Ishikawa (cell line): ENCODE measurements at regions not wholly inside any gene's neighbourhood (a gene's known extent, or its start where the extent isn't known, plus 50 kb on each side); places are given as distances from the start of the nearest gene placed in this dataset.

ENCODE experiments used
- CEBPB ChIP-seq: IDR thresholded peaks from 2 replicates; pipeline ENCODE4 v1.6.1; 2012
- EGR1 ChIP-seq: IDR thresholded peaks from 2 replicates; pipeline ENCODE4 v1.6.1; 2012
- EP300 ChIP-seq: IDR thresholded peaks from 2 replicates; pipeline ENCODE4 v1.6.1; 2012; ENCODE audit warnings: borderline replicate concordance
- MAX ChIP-seq: IDR thresholded peaks from 2 replicates; pipeline ENCODE4 v1.6.1; 2012
- RAD21 ChIP-seq: IDR thresholded peaks from 2 replicates; pipeline ENCODE4 v1.6.1; 2012; ENCODE audit warnings: low read depth
- REST ChIP-seq: IDR thresholded peaks from 2 replicates; pipeline ENCODE4 v1.6.1; 2012; ENCODE audit warnings: low read depth, mild to moderate bottlenecking
- TAF1 ChIP-seq: IDR thresholded peaks from 2 replicates; pipeline ENCODE4 v1.6.1; 2012; ENCODE audit warnings: low read depth, mild to moderate bottlenecking
- TCF12 ChIP-seq: IDR thresholded peaks from 2 replicates; pipeline ENCODE4 v1.6.1; 2012; ENCODE audit warnings: low read depth
- TEAD4 ChIP-seq: IDR thresholded peaks from 2 replicates; pipeline ENCODE4 v1.6.1; 2012

GRCh38 chr4:153974452-153974851 lies 185.6 kb upstream of the SFRP2 start:
- TF ChIP-seq TEAD4 (no peak), CEBPB (no peak), EP300 (no peak), REST (no peak), TAF1 (no peak), MAX (no peak), TCF12 (no peak), RAD21 (no peak), EGR1 (no peak)
